SK-N-SH treated with all-trans-retinoic acid at 6 μM for 48 hours (cell line): ENCODE measurements at regions not wholly inside any gene's neighbourhood (a gene's known extent, or its start where the extent isn't known, plus 50 kb on each side); places are given as distances from the start of the nearest gene placed in this dataset.

Experiments
- ARNTL ChIP-seq: fragments of 450-650 bp; formaldehyde crosslinking; IDR thresholded peaks from 2 replicates; pipeline ENCODE4 v1.5.0; 2020; ENCODE audit warnings: low read depth, mild to moderate bottlenecking, moderate library complexity, borderline replicate concordance
- BACH2 ChIP-seq: fragments of 250-450 bp; sonication (Bioruptor Pico); IDR thresholded peaks from 2 replicates; pipeline ENCODE4 v1.9.0; 2021; ENCODE audit warnings: mild to moderate bottlenecking, borderline replicate concordance
- CSDC2 ChIP-seq: fragments of 250-450 bp; sonication (Bioruptor Pico); IDR thresholded peaks from 2 replicates; pipeline ENCODE4 v1.5.0; 2020; ENCODE audit warnings: mild to moderate bottlenecking, moderate library complexity
- ESRRG ChIP-seq: fragments of 250-450 bp; sonication (Bioruptor Pico); IDR thresholded peaks from 2 replicates; pipeline ENCODE4 v1.6.1; 2021; ENCODE audit warnings: mild to moderate bottlenecking
- GLIS3 ChIP-seq: fragments of 250-450 bp; sonication (Bioruptor Pico); IDR thresholded peaks from 2 replicates; pipeline ENCODE4 v1.5.0; 2020; ENCODE audit warnings: mild to moderate bottlenecking, moderate library complexity
- POU6F1 ChIP-seq: fragments of 250-450 bp; sonication (Bioruptor Pico); IDR thresholded peaks from 2 replicates; pipeline ENCODE4 v1.8.0; 2021; ENCODE audit warnings: low read depth, mild to moderate bottlenecking, moderate library complexity, borderline replicate concordance
- SNAI2 ChIP-seq: fragments of 250-450 bp; sonication (Bioruptor Pico); IDR thresholded peaks from 2 replicates; pipeline ENCODE4 v1.5.0; 2020; ENCODE audit warnings: mild to moderate bottlenecking, moderate library complexity
- TCF4 ChIP-seq: fragments of 250-450 bp; sonication (Bioruptor Pico); IDR thresholded peaks from 2 replicates; pipeline ENCODE4 v1.8.0; 2021; ENCODE audit warnings: mild to moderate bottlenecking, moderate library complexity, borderline replicate concordance
- TOX ChIP-seq: fragments of 250-450 bp; sonication (Bioruptor Pico); IDR thresholded peaks from 2 replicates; pipeline ENCODE4 v1.8.0; 2021; ENCODE audit warnings: mild to moderate bottlenecking, moderate library complexity, borderline replicate concordance
- ZC3H10 ChIP-seq: fragments of 250-450 bp; sonication (Bioruptor Pico); IDR thresholded peaks from 2 replicates; pipeline ENCODE4 v1.5.1; 2021; ENCODE audit warnings: mild to moderate bottlenecking, moderate library complexity
- ZFP30 ChIP-seq: fragments of 450-650 bp; formaldehyde crosslinking; IDR thresholded peaks from 2 replicates; pipeline ENCODE4 v1.5.0; 2022; ENCODE audit warnings: mild to moderate bottlenecking, moderate library complexity
- ZNF70 ChIP-seq: fragments of 450-650 bp; formaldehyde crosslinking; IDR thresholded peaks from 2 replicates; pipeline ENCODE4 v1.5.0; 2020; ENCODE audit warnings: mild to moderate bottlenecking, moderate library complexity
- TF ChIP-seq, protein P1 (sequence below): fragments of 250-450 bp; sonication (Bioruptor Pico); IDR thresholded peaks from 2 replicates; pipeline ENCODE4 v1.8.0; 2020; ENCODE audit warnings: mild to moderate bottlenecking, moderate library complexity, borderline replicate concordance
- TF ChIP-seq, protein P2 (sequence below): fragments of 250-450 bp; sonication (Bioruptor Pico); IDR thresholded peaks from 2 replicates; pipeline ENCODE4 v1.5.1; 2020; ENCODE audit warnings: low read depth, mild to moderate bottlenecking, moderate library complexity

- no peak for TF ChIP-seq GLIS3 (CRISPR knock-in tag)
- TF ChIP-seq, protein P1, sequence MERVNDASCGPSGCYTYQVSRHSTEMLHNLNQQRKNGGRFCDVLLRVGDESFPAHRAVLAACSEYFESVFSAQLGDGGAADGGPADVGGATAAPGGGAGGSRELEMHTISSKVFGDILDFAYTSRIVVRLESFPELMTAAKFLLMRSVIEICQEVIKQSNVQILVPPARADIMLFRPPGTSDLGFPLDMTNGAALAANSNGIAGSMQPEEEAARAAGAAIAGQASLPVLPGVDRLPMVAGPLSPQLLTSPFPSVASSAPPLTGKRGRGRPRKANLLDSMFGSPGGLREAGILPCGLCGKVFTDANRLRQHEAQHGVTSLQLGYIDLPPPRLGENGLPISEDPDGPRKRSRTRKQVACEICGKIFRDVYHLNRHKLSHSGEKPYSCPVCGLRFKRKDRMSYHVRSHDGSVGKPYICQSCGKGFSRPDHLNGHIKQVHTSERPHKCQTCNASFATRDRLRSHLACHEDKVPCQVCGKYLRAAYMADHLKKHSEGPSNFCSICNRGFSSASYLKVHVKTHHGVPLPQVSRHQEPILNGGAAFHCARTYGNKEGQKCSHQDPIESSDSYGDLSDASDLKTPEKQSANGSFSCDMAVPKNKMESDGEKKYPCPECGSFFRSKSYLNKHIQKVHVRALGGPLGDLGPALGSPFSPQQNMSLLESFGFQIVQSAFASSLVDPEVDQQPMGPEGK = no peak
- TF ChIP-seq BACH2 (CRISPR knock-in tag) = no peak
- no peak for TF ChIP-seq ZNF70
- no peak for TF ChIP-seq ESRRG (CRISPR knock-in tag)
- no peak for TF ChIP-seq ZC3H10
- TF ChIP-seq CSDC2 (CRISPR knock-in tag) = no peak
- TF ChIP-seq SNAI2 (CRISPR knock-in tag) = no peak
- TF ChIP-seq POU6F1 = no peak
- no peak for TF ChIP-seq ARNTL (CRISPR knock-in tag)
- TF ChIP-seq TCF4 (CRISPR knock-in tag) = no peak
- TF ChIP-seq, protein P2, sequence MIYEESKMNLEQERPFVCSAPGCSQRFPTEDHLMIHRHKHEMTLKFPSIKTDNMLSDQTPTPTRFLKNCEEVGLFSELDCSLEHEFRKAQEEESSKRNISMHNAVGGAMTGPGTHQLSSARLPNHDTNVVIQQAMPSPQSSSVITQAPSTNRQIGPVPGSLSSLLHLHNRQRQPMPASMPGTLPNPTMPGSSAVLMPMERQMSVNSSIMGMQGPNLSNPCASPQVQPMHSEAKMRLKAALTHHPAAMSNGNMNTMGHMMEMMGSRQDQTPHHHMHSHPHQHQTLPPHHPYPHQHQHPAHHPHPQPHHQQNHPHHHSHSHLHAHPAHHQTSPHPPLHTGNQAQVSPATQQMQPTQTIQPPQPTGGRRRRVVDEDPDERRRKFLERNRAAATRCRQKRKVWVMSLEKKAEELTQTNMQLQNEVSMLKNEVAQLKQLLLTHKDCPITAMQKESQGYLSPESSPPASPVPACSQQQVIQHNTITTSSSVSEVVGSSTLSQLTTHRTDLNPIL (CRISPR knock-in tag) = no peak
- no peak for TF ChIP-seq ZFP30 (CRISPR knock-in tag)
- TF ChIP-seq TOX (CRISPR knock-in tag) = no peak
These were observed 498.1 kb upstream of the ZNF608 start for GRCh38 chr5:125244531-125244930.
